ENCODE measurements at regions not wholly inside any gene's neighbourhood (a gene's known extent, or its start where the extent isn't known, plus 50 kb on each side); places are given as distances from the start of the nearest gene placed in this dataset.

DNA sequence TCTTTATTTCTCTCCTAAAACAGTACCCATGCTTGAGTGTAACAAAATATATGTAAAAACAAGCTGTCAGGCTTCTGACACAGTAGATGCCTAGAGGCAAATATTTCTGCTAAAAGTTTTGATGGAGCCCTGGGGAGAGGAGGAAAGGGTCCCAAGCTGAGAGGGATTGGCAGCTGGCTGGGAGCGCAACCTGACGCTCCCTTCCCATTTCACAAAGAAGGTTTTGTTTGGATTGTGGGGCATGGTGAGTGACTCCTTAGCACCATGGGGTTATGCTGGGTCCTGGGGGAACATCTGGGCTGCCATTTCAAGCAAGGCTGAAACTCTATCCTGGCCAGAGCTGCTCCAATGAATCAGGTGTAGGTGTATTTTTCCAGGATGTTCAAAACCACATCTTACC, 720.5 kb downstream of the MAFB start:
- TF ChIP-seq EZH2 (IDR thresholded peaks at IDR 0.05; ENCODE audit: low read length, unreplicated experiment) (no peak), EZH2phosphoT487 (IDR thresholded peaks at IDR 0.05; ENCODE audit: borderline replicate concordance, low read length) (no peak)
- TF ChIP-seq, protein P1, sequence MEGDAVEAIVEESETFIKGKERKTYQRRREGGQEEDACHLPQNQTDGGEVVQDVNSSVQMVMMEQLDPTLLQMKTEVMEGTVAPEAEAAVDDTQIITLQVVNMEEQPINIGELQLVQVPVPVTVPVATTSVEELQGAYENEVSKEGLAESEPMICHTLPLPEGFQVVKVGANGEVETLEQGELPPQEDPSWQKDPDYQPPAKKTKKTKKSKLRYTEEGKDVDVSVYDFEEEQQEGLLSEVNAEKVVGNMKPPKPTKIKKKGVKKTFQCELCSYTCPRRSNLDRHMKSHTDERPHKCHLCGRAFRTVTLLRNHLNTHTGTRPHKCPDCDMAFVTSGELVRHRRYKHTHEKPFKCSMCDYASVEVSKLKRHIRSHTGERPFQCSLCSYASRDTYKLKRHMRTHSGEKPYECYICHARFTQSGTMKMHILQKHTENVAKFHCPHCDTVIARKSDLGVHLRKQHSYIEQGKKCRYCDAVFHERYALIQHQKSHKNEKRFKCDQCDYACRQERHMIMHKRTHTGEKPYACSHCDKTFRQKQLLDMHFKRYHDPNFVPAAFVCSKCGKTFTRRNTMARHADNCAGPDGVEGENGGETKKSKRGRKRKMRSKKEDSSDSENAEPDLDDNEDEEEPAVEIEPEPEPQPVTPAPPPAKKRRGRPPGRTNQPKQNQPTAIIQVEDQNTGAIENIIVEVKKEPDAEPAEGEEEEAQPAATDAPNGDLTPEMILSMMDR (conservative IDR thresholded peaks at IDR 0.05; ENCODE audit: low read depth, low read length) = no peak
